GM12875 (cell line): ENCODE measurements at regions not wholly inside any gene's neighbourhood (a gene's known extent, or its start where the extent isn't known, plus 50 kb on each side); places are given as distances from the start of the nearest gene placed in this dataset.
"Not testable (repeated sequence)": the region's sequence is repeated elsewhere in the genome, so short reads cannot be mapped to it uniquely, and the experiment has no call there.

Source experiments
- H3K4me3 ChIP-seq: one replicate; pipeline ENCODE4 v1.5.1; 2011; ENCODE audit warnings: low read depth, low read length, control low read depth
- CTCF ChIP-seq: IDR thresholded peaks from 2 replicates; pipeline ENCODE4 v1.5.1; 2011; ENCODE audit warnings: low read depth, mild to moderate bottlenecking, control low read depth, inconsistent platforms, low read length, moderate library complexity, borderline replicate concordance; ENCODE audit not compliant: insufficient read depth

GRCh38 chr13:70516226-70516625 is 408.0 kb upstream of the KLHL1 start:
- no peak for TF ChIP-seq CTCF
- no peak overlapping the region for H3K4me3 ChIP-seq

- H3K4me3 ChIP-seq: not testable (repeated sequence)
Observed at GRCh38 chr13:70511861-70512417, 403.7 kb upstream of the KLHL1 start.

GRCh38 chr13:70505809-70506208 is 397.6 kb upstream of the KLHL1 start:
- TF ChIP-seq CTCF: no peak
- no peak overlapping the region for H3K4me3 ChIP-seq

GRCh38 chr13:70502944-70503343 is 394.7 kb upstream of the KLHL1 start:
- TF ChIP-seq CTCF: no peak
- H3K4me3 ChIP-seq: no peak overlapping the region

- TF ChIP-seq CTCF: no peak
- H3K4me3 ChIP-seq: no peak overlapping the region
Observed at GRCh38 chr13:70490320-70490935, 382.2 kb upstream of the KLHL1 start.

- TF ChIP-seq CTCF: no peak
- H3K4me3 ChIP-seq: no peak overlapping the region
Observed at GRCh38 chr13:70484931-70485330, 376.7 kb upstream of the KLHL1 start.

GRCh38 chr13:70483599-70484276 is 375.5 kb upstream of the KLHL1 start:
- no peak for TF ChIP-seq CTCF
- H3K4me3 ChIP-seq: no peak overlapping the region
